ENCODE measurements at regions not wholly inside any gene's neighbourhood (a gene's known extent, or its start where the extent isn't known, plus 50 kb on each side); places are given as distances from the start of the nearest gene placed in this dataset.

GRCh38 chr7:49321843-49322242, 397.5 kb downstream of the CDC14C start:
- DNase-seq (ENCODE audit: low spot score in 2 of 2), result no peak
- no peaks in the 10 kb centered on the region for H3K36me3 ChIP-seq (replicated peaks)
- H3K4me1 ChIP-seq, result no peaks in the 10 kb centered on the region
- H3K9me3 ChIP-seq, result no peaks in the 10 kb centered on the region
- H3K27me3 ChIP-seq (ENCODE audit: low read depth), result no peaks in the 10 kb centered on the region
- H3K4me3 ChIP-seq, result no peak overlapping the region
- in situ Hi-C loops (cut with MboI; ENCODE audit: low sequenced_read_pairs), result no loop called here

- in situ Hi-C loops (cut with MboI; ENCODE audit: low sequenced_read_pairs), result no loop called here
- Histone ChIP-seq H3K27me3 (ENCODE audit: low read depth) (no peaks in the 10 kb centered on the region), H3K36me3 (replicated peaks) (no peaks in the 10 kb centered on the region), H3K4me3 (no peak overlapping the region), H3K4me1 (no peaks in the 10 kb centered on the region), H3K9me3 (no peaks in the 10 kb centered on the region)
- DNase-seq (ENCODE audit: low spot score in 2 of 2), result no peak
These were observed 398.1 kb downstream of the CDC14C start for GRCh38 chr7:49322476-49322875.

GRCh38 chr7:49324040-49324439, 399.7 kb downstream of the CDC14C start:
- Histone ChIP-seq H3K4me1 (no peaks in the 10 kb centered on the region), H3K36me3 (replicated peaks) (no peaks in the 10 kb centered on the region), H3K27me3 (ENCODE audit: low read depth) (no peaks in the 10 kb centered on the region), H3K9me3 (no peaks in the 10 kb centered on the region), H3K4me3 (no peak overlapping the region)
- in situ Hi-C loops (cut with MboI; ENCODE audit: low sequenced_read_pairs), result no loop called here
- no peak for DNase-seq (ENCODE audit: low spot score in 2 of 2)

GRCh38 chr7:49324707-49325106, 400.4 kb downstream of the CDC14C start:
- H3K9me3 ChIP-seq, result no peaks in the 10 kb centered on the region
- in situ Hi-C loops (cut with MboI; ENCODE audit: low sequenced_read_pairs), result no loop called here

GRCh38 chr7:49325571-49325970, 401.2 kb downstream of the CDC14C start:
- DNase-seq (ENCODE audit: low spot score in 2 of 2), result no peak
- Histone ChIP-seq H3K4me3 (no peak overlapping the region), H3K27me3 (ENCODE audit: low read depth) (no peaks in the 10 kb centered on the region), H3K4me1 (no peaks in the 10 kb centered on the region), H3K36me3 (replicated peaks) (no peaks in the 10 kb centered on the region), H3K9me3 (no peaks in the 10 kb centered on the region)
- in situ Hi-C loops (cut with MboI; ENCODE audit: low sequenced_read_pairs), result no loop called here

More at GRCh38 chr7:49324707-49325106, 400.4 kb downstream of the CDC14C start:
- Histone ChIP-seq H3K4me3 (no peak overlapping the region), H3K4me1 (no peaks in the 10 kb centered on the region), H3K27me3 (ENCODE audit: low read depth) (no peaks in the 10 kb centered on the region), H3K36me3 (replicated peaks) (no peaks in the 10 kb centered on the region)
- DNase-seq (ENCODE audit: low spot score in 2 of 2), result no peak

GRCh38 chr7:49327155-49327554, 402.8 kb downstream of the CDC14C start:
- Histone ChIP-seq H3K27me3 (ENCODE audit: low read depth) (no peaks in the 10 kb centered on the region), H3K9me3 (no peaks in the 10 kb centered on the region), H3K4me3 (no peak overlapping the region), H3K4me1 (no peaks in the 10 kb centered on the region), H3K36me3 (replicated peaks) (no peaks in the 10 kb centered on the region)
- DNase-seq (ENCODE audit: low spot score in 2 of 2), result no peak
- in situ Hi-C loops (cut with MboI; ENCODE audit: low sequenced_read_pairs), result no loop called here

- H3K4me1 ChIP-seq, result no peaks in the 10 kb centered on the region
- no peaks in the 10 kb centered on the region for H3K27me3 ChIP-seq (ENCODE audit: low read depth)
- H3K4me3 ChIP-seq, result no peak overlapping the region
- no peaks in the 10 kb centered on the region for H3K9me3 ChIP-seq
- DNase-seq (ENCODE audit: low spot score in 2 of 2), result no peak
- in situ Hi-C loops (cut with MboI; ENCODE audit: low sequenced_read_pairs), result no loop called here
- no peaks in the 10 kb centered on the region for H3K36me3 ChIP-seq (replicated peaks)
These were observed 409.0 kb downstream of the CDC14C start for GRCh38 chr7:49333180-49333881.

- H3K27me3 ChIP-seq (ENCODE audit: low read depth), result no peaks in the 10 kb centered on the region
- no peaks in the 10 kb centered on the region for H3K4me1 ChIP-seq
- no peaks in the 10 kb centered on the region for H3K9me3 ChIP-seq
- no peak for DNase-seq (ENCODE audit: low spot score in 2 of 2)
- H3K4me3 ChIP-seq, result no peak overlapping the region
- H3K36me3 ChIP-seq (replicated peaks), result no peaks in the 10 kb centered on the region
- in situ Hi-C loops (cut with MboI; ENCODE audit: low sequenced_read_pairs), result no loop called here
These were observed 417.5 kb downstream of the CDC14C start for GRCh38 chr7:49341849-49342248.

GRCh38 chr7:49344556-49344955, 420.2 kb downstream of the CDC14C start:
- H3K4me1 ChIP-seq, result no peaks in the 10 kb centered on the region
- no peaks in the 10 kb centered on the region for H3K9me3 ChIP-seq
- in situ Hi-C loops (cut with MboI; ENCODE audit: low sequenced_read_pairs), result no loop called here
- H3K4me3 ChIP-seq, result no peak overlapping the region
- no peaks in the 10 kb centered on the region for H3K36me3 ChIP-seq (replicated peaks)
- no peak for DNase-seq (ENCODE audit: low spot score in 2 of 2)
- H3K27me3 ChIP-seq (ENCODE audit: low read depth), result no peaks in the 10 kb centered on the region

GRCh38 chr7:49346195-49346899, 422.0 kb downstream of the CDC14C start:
- in situ Hi-C loops (cut with MboI; ENCODE audit: low sequenced_read_pairs), result no loop called here
- no peaks in the 10 kb centered on the region for H3K36me3 ChIP-seq (replicated peaks)
- DNase-seq (ENCODE audit: low spot score in 2 of 2), result no peak
- no peaks in the 10 kb centered on the region for H3K27me3 ChIP-seq (ENCODE audit: low read depth)
- H3K4me1 ChIP-seq, result no peaks in the 10 kb centered on the region
- H3K4me3 ChIP-seq, result no peak overlapping the region
- H3K9me3 ChIP-seq, result no peaks in the 10 kb centered on the region

- Histone ChIP-seq H3K4me3 (no peak overlapping the region), H3K27me3 (ENCODE audit: low read depth) (no peaks in the 10 kb centered on the region), H3K4me1 (no peaks in the 10 kb centered on the region), H3K36me3 (replicated peaks) (no peaks in the 10 kb centered on the region), H3K9me3 (no peaks in the 10 kb centered on the region)
- no peak for DNase-seq (ENCODE audit: low spot score in 2 of 2)
- in situ Hi-C loops (cut with MboI; ENCODE audit: low sequenced_read_pairs), result no loop called here
These were observed 406.4 kb upstream of the VWC2 start for GRCh38 chr7:49367072-49367471.

GRCh38 chr7:49371771-49372170, 401.7 kb upstream of the VWC2 start:
- no peaks in the 10 kb centered on the region for H3K36me3 ChIP-seq (replicated peaks)
- no peaks in the 10 kb centered on the region for H3K27me3 ChIP-seq (ENCODE audit: low read depth)
- no peaks in the 10 kb centered on the region for H3K9me3 ChIP-seq
- no peak for DNase-seq (ENCODE audit: low spot score in 2 of 2)
- in situ Hi-C loops (cut with MboI; ENCODE audit: low sequenced_read_pairs), result no loop called here
- no peak overlapping the region for H3K4me3 ChIP-seq
- no peaks in the 10 kb centered on the region for H3K4me1 ChIP-seq

- Histone ChIP-seq H3K9me3 (no peaks in the 10 kb centered on the region), H3K27me3 (ENCODE audit: low read depth) (no peaks in the 10 kb centered on the region), H3K4me3 (no peak overlapping the region), H3K4me1 (no peaks in the 10 kb centered on the region), H3K36me3 (replicated peaks) (no peaks in the 10 kb centered on the region)
- in situ Hi-C loops (cut with MboI; ENCODE audit: low sequenced_read_pairs), result no loop called here
- peak in 1 of 2 experiments; percentile 26 for DNase-seq (ENCODE audit: low spot score in 2 of 2)
These were observed 396.5 kb upstream of the VWC2 start for GRCh38 chr7:49376817-49377375.

GRCh38 chr7:49386792-49387191, 386.6 kb upstream of the VWC2 start:
- Histone ChIP-seq H3K4me1 (peaks cover 4% of the 10 kb centered on the region), H3K4me3 (no peak overlapping the region), H3K27me3 (ENCODE audit: low read depth) (0 out of 2 replicates have a peak, but pooled peaks cover 2% of the 10 kb centered on the region), H3K36me3 (replicated peaks) (no peaks in the 10 kb centered on the region), H3K9me3 (no peaks in the 10 kb centered on the region)
- DNase-seq (ENCODE audit: low spot score in 2 of 2), result no peak
- in situ Hi-C loops (cut with MboI; ENCODE audit: low sequenced_read_pairs), result no loop called here
